H1 (cell line): ENCODE measurements at regions not wholly inside any gene's neighbourhood (a gene's known extent, or its start where the extent isn't known, plus 50 kb on each side); places are given as distances from the start of the nearest gene placed in this dataset.
A peak's percentile ranks its signal among the peaks of the same experiment; 100 is the strongest.

Source experiments
- CTCF ChIA-PET: fragments of 300-600 bp; sonication (Branson Sonifier 250); formaldehyde crosslinking; loops from one replicate; lab custom pipeline; 2021; ENCODE audit not compliant: partially characterized antibody; lab: Charles Lee
- POLR2A ChIA-PET: fragments of 300-600 bp; sonication (Branson Sonifier 250); formaldehyde crosslinking; loops from one replicate; lab custom pipeline; 2021; ENCODE audit warnings: inconsistent platforms; ENCODE audit not compliant: partially characterized antibody; lab: Charles Lee
- DNase-seq, 2 experiments: peaks; one replicate each; pipeline versions ENCODE4 v3.0.0 to v3.0.0-alpha.2; 2010 to 2022; ENCODE audit warnings: low spot score in 2 of 2, low read depth in 1 of 2, mixed read lengths in 1 of 2
- FAIRE-seq: peaks from 2 replicates; lab custom pipeline; 2011; peaks lifted over from hg19 to GRCh38; lab: Jason Lieb, UNC
- H2AFZ ChIP-seq: 2 replicates; pipeline ENCODE4 v1.8.1; 2012; ENCODE audit warnings: low read length, inconsistent platforms
- H2AK5ac ChIP-seq: 2 replicates; pipeline ENCODE4 v1.6.1; 2013; ENCODE audit warnings: low read depth, low read length
- H2BK120ac ChIP-seq: replicated peaks from 2 replicates; pipeline ENCODE3; 2013; ENCODE audit warnings: low read depth, low read length, inconsistent platforms
- H2BK12ac ChIP-seq: 2 replicates; pipeline ENCODE4 v1.6.1; 2013; ENCODE audit warnings: low read depth, low read length
- H2BK15ac ChIP-seq: 2 replicates; pipeline ENCODE4 v1.6.1; 2013; ENCODE audit warnings: low read length
- H2BK20ac ChIP-seq: 2 replicates; pipeline ENCODE4 v1.6.1; 2013; ENCODE audit warnings: low read length
- H2BK5ac ChIP-seq: 2 replicates; pipeline ENCODE4 v1.6.1; 2013; ENCODE audit warnings: low read depth, low read length
- H3K14ac ChIP-seq: 2 replicates; pipeline ENCODE4 v1.6.1; 2013; ENCODE audit warnings: inconsistent platforms; ENCODE audit not compliant: insufficient read length
- H3K18ac ChIP-seq: 2 replicates; pipeline ENCODE4 v1.6.1; 2013; ENCODE audit warnings: low read length; ENCODE audit errors: extremely low read depth
- H3K23ac ChIP-seq: 2 replicates; pipeline ENCODE4 v1.6.1; 2013; ENCODE audit warnings: inconsistent platforms; ENCODE audit not compliant: insufficient read length
- H3K23me2 ChIP-seq: 2 replicates; pipeline ENCODE4 v1.6.1; 2013; ENCODE audit warnings: low read depth, low read length
- H3K27ac ChIP-seq: 2 replicates; pipeline ENCODE4 v1.6.1; 2011; ENCODE audit warnings: low read depth, low read length, inconsistent platforms
- H3K27me3 ChIP-seq, 4 experiments: replicated peaks in 1 of 4; 1 replicate in 1 of 4; 2 replicates in 3 of 4; pipeline versions ENCODE4 v1.6.1 to v1.8.1; 2011 to 2013; ENCODE audit warnings: low read length in 3 of 4, mild to moderate bottlenecking in 3 of 4, inconsistent platforms in 2 of 4, mixed read lengths in 2 of 4, moderate library complexity in 1 of 4; ENCODE audit not compliant: control insufficient read depth in 3 of 4, insufficient read depth in 3 of 4; ENCODE audit errors: extremely low read depth in 1 of 4
- H3K36me3 ChIP-seq, 4 experiments: 2 replicates each; pipeline versions ENCODE4 v1.6.1 to v1.8.1; 2011 to 2013; ENCODE audit warnings: mild to moderate bottlenecking in 4 of 4, low read length in 3 of 4, moderate library complexity in 2 of 4, control low read depth in 1 of 4, inconsistent platforms in 1 of 4; ENCODE audit not compliant: insufficient read depth in 4 of 4, control insufficient read depth in 2 of 4
- H3K4ac ChIP-seq: replicated peaks from 2 replicates; pipeline ENCODE3; 2013; ENCODE audit warnings: low read length, low read depth, mixed read lengths, inconsistent platforms; ENCODE audit not compliant: insufficient read length
- H3K4me1 ChIP-seq, 4 experiments: replicated peaks in 1 of 4; 1 replicate in 1 of 4; 2 replicates in 3 of 4; pipeline versions ENCODE4 v1.6.1 to v1.8.1; 2011 to 2013; ENCODE audit warnings: low read length in 3 of 4, inconsistent platforms in 2 of 4, mixed read lengths in 1 of 4; ENCODE audit not compliant: insufficient read depth in 4 of 4, control insufficient read depth in 3 of 4
- H3K4me2 ChIP-seq, 2 experiments: 2 replicates each; pipeline versions ENCODE4 v1.6.1 to v1.8.1; 2011 to 2013; ENCODE audit warnings: low read depth in 2 of 2, low read length in 2 of 2, control low read depth in 1 of 2, inconsistent platforms in 1 of 2, mild to moderate bottlenecking in 1 of 2; ENCODE audit not compliant: insufficient read depth in 1 of 2
- H3K4me3 ChIP-seq, 4 experiments: fragments of 200-600, 300-600 bp in 1 of 4; sonication (generic), shearing (Covaris generic), sonication (Bioruptor Twin) in 1 of 4; 2 replicates each; pipeline versions ENCODE4 v1.5.1 to v1.8.1; 2011 to 2016; ENCODE audit warnings: low read length in 4 of 4, low read depth in 3 of 4, control low read depth in 2 of 4, inconsistent platforms in 2 of 4, mild to moderate bottlenecking in 2 of 4, mixed read lengths in 1 of 4, moderate library complexity in 1 of 4; ENCODE audit not compliant: insufficient read depth in 2 of 4; ENCODE audit errors: extremely low read depth in 1 of 4
- H3K56ac ChIP-seq: replicated peaks from 2 replicates; pipeline ENCODE3; 2013; ENCODE audit warnings: low read depth, mild to moderate bottlenecking, mixed read lengths, low read length, inconsistent platforms; ENCODE audit not compliant: insufficient read length
- H3K79me1 ChIP-seq: 2 replicates; pipeline ENCODE4 v1.6.1; 2013; ENCODE audit warnings: low read depth, low read length, control low read depth
- H3K79me2 ChIP-seq, 2 experiments: 2 replicates each; pipeline versions ENCODE4 v1.6.1 to v1.8.1; 2012 to 2013; ENCODE audit warnings: low read length in 2 of 2, mild to moderate bottlenecking in 2 of 2, inconsistent platforms in 1 of 2; ENCODE audit not compliant: insufficient read depth in 2 of 2, control insufficient read depth in 1 of 2
- H3K9ac ChIP-seq, 4 experiments: replicated peaks in 1 of 4; 1 replicate in 1 of 4; 2 replicates in 3 of 4; pipeline versions ENCODE4 v1.6.1 to v1.8.1; 2011 to 2013; ENCODE audit warnings: low read depth in 3 of 4, low read length in 3 of 4, control low read depth in 2 of 4, mild to moderate bottlenecking in 2 of 4, moderate library complexity in 2 of 4, inconsistent platforms in 1 of 4; ENCODE audit errors: extremely low read depth in 1 of 4
- H3K9me3 ChIP-seq, 2 experiments: 2 replicates each; pipeline versions ENCODE4 v1.6.1 to v1.8.1; 2012 to 2013; ENCODE audit warnings: mild to moderate bottlenecking in 2 of 2, moderate library complexity in 2 of 2, control low read depth in 1 of 2, inconsistent platforms in 1 of 2, low read depth in 1 of 2, low read length in 1 of 2, mixed read lengths in 1 of 2; ENCODE audit not compliant: insufficient read depth in 2 of 2
- H4K20me1 ChIP-seq, 2 experiments: replicated peaks in 1 of 2; 2 replicates each; pipeline versions ENCODE3 to v1.8.1; 2011 to 2013; ENCODE audit warnings: inconsistent platforms in 2 of 2, low read length in 2 of 2, mild to moderate bottlenecking in 1 of 2; ENCODE audit not compliant: insufficient read depth in 2 of 2, control insufficient read depth in 1 of 2
- H4K5ac ChIP-seq: 2 replicates; pipeline ENCODE4 v1.6.1; 2013; ENCODE audit warnings: low read length, low read depth, mixed read lengths, inconsistent platforms; ENCODE audit not compliant: insufficient read length
- H4K8ac ChIP-seq: 2 replicates; pipeline ENCODE4 v1.8.0; 2013; ENCODE audit warnings: mild to moderate bottlenecking, moderate library complexity, low read length, inconsistent platforms; ENCODE audit not compliant: insufficient read depth; ENCODE audit errors: extremely low read depth
- H4K91ac ChIP-seq: replicated peaks from 2 replicates; pipeline ENCODE3; 2013; ENCODE audit warnings: low read length, mixed read lengths, inconsistent platforms; ENCODE audit not compliant: insufficient read length
- CEBPB ChIP-seq: IDR thresholded peaks from 2 replicates; pipeline ENCODE4 v1.6.1; 2012; ENCODE audit warnings: low read depth, low read length
- SIX5 ChIP-seq: IDR thresholded peaks from 2 replicates; pipeline ENCODE4 v1.6.1; 2011; ENCODE audit warnings: mild to moderate bottlenecking, low read depth, low read length
- WGBS, 2 experiments: shearing (Covaris generic) in 1 of 2; methylation state at CpG; one replicate each; pipeline versions ENCODE4 v1.1.6 to v1.1.7; 2013 to 2015; ENCODE audit warnings: low lambda C conversion rate in 2 of 2, mixed read lengths in 2 of 2, inconsistent platforms in 1 of 2, low coverage in 1 of 2, missing lambda C conversion rate in 1 of 2; ENCODE audit not compliant: insufficient replicate concordance in 2 of 2, insufficient coverage in 1 of 2, insufficient read length in 1 of 2; ENCODE audit errors: extremely low coverage in 1 of 2, missing lambda C conversion rate in 1 of 2; 5-methylcytosine and 5-hydroxymethylcytosine counted together
- TF ChIP-seq, protein P1 (sequence below), 3 experiments: IDR thresholded peaks; 1 replicate in 2 of 3; 2 replicates in 1 of 3; pipeline versions ENCODE4 v1.5.1 to v1.6.1; 2011; ENCODE audit warnings: low read length in 3 of 3, mild to moderate bottlenecking in 3 of 3, inconsistent platforms in 2 of 3, low read depth in 1 of 3, moderate library complexity in 1 of 3; ENCODE audit not compliant: insufficient read depth in 1 of 3; ENCODE audit errors: control extremely low read depth in 1 of 3

DNA sequence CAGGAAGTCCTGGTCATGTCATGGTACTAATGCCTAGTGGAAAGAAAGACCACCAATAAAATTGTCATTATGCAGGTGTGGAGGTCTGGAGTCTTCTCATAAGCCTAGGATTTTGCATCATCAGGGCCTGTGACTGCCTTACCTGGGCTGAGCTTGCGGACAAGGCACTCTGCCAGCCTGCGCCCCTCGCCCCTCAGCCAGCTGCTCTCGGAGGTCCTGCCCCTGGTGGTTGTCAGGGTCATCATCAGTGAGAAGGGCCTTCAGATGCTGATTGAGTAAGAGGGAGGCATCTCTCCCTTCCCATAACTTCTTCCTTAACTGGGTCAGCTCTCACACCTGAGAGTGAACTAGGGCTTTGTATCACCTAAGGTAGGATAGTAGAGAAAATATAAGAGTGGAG is 132.8 kb downstream of the DCLK3 start:
- no peaks in the 10 kb centered on the region for H3K4me1 ChIP-seq
- DNase-seq (no peak), FAIRE-seq (no peak)
- H3K79me2 ChIP-seq, result no peaks in the 10 kb centered on the region
- no peak overlapping the region for H3K4me2 ChIP-seq
- H3K9me3 ChIP-seq, result no peaks in the 10 kb centered on the region
- H3K36me3 ChIP-seq, result no peaks in the 10 kb centered on the region
- ChIA-PET POLR2A (no interaction called here), CTCF (interaction anchor here (0.6 to 1.6 kb wide), 5 partner anchors 16 to 678 kb away, joined by 3 to 4 read pairs (median 3); no protein-coding TSS in a partner anchor)
- H3K9ac ChIP-seq, result no peak overlapping the region
- H3K79me1 ChIP-seq, result no peaks in the 10 kb centered on the region
- no peak overlapping the region for H2BK12ac ChIP-seq
- TF ChIP-seq, protein P1, sequence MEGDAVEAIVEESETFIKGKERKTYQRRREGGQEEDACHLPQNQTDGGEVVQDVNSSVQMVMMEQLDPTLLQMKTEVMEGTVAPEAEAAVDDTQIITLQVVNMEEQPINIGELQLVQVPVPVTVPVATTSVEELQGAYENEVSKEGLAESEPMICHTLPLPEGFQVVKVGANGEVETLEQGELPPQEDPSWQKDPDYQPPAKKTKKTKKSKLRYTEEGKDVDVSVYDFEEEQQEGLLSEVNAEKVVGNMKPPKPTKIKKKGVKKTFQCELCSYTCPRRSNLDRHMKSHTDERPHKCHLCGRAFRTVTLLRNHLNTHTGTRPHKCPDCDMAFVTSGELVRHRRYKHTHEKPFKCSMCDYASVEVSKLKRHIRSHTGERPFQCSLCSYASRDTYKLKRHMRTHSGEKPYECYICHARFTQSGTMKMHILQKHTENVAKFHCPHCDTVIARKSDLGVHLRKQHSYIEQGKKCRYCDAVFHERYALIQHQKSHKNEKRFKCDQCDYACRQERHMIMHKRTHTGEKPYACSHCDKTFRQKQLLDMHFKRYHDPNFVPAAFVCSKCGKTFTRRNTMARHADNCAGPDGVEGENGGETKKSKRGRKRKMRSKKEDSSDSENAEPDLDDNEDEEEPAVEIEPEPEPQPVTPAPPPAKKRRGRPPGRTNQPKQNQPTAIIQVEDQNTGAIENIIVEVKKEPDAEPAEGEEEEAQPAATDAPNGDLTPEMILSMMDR (IDR thresholded peaks at IDR 0.05; ENCODE audit: control extremely low read depth in 1 of 3, insufficient read depth in 1 of 3, low read depth in 1 of 3, low read length in 3 of 3), result peak in 1 of 3 experiments; percentile 49; a peak in 1 of 4 replicates
- TF ChIP-seq SIX5, result no peak
- 0 out of 2 replicates have a peak, but pooled peaks have one; percentile 1 for TF ChIP-seq CEBPB
- H3K4me3 ChIP-seq, result no peak overlapping the region
- no peak overlapping the region for H3K27ac ChIP-seq
- H3K4ac ChIP-seq, result no peak overlapping the region
- H3K27me3 ChIP-seq, result no peaks in the 10 kb centered on the region; a peak in 1 of 7 replicates
- H3K56ac ChIP-seq, result no peak overlapping the region
- H2BK5ac ChIP-seq, result no peak overlapping the region
- H2AK5ac ChIP-seq, result no peak overlapping the region
- H2AFZ ChIP-seq, result no peak overlapping the region
- H4K20me1 ChIP-seq, result no peaks in the 10 kb centered on the region
- H3K18ac ChIP-seq, result no peak overlapping the region
- H2BK15ac ChIP-seq, result no peak overlapping the region
- WGBS, 2 experiments, result 82% methylated on average over 4 of the region's 4 CpGs; no CpG with 5 or more reads in 1 of the 2 experiments
- H4K5ac ChIP-seq, result no peak overlapping the region
- H4K8ac ChIP-seq, result no peak overlapping the region
- H3K23me2 ChIP-seq, result no peaks in the 10 kb centered on the region
- H3K23ac ChIP-seq, result no peak overlapping the region
- H2BK20ac ChIP-seq, result no peak overlapping the region
- no peak overlapping the region for H2BK120ac ChIP-seq
- no peak overlapping the region for H3K14ac ChIP-seq
- H4K91ac ChIP-seq, result no peak overlapping the region
